ENCODE measurements at regions not wholly inside any gene's neighbourhood (a gene's known extent, or its start where the extent isn't known, plus 50 kb on each side); places are given as distances from the start of the nearest gene placed in this dataset.
"Not testable (repeated sequence)": the region's sequence is repeated elsewhere in the genome, so short reads cannot be mapped to it uniquely, and the experiment has no call there.

DNA sequence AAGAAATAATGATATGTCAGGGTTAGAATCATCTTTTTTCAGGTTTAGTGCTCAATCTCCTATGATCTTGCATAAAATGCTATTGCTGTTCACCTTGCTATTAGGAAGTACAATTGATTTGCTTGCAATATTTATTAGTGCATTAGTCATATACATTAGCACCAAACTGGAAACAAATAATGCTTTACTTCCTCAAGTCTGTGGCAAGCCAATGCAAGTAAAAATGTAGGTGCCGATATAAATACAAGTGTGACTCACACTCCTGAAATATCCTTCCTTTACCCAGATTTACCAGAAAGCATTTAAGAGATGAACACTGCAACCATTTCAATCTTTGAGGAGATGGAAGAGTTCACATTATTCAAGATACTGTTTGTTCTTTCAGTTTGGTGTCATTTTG, 1487.7 kb upstream of the ADGRL3 start:
- no peak for DNase-seq (ENCODE audit: low read depth)

DNA sequence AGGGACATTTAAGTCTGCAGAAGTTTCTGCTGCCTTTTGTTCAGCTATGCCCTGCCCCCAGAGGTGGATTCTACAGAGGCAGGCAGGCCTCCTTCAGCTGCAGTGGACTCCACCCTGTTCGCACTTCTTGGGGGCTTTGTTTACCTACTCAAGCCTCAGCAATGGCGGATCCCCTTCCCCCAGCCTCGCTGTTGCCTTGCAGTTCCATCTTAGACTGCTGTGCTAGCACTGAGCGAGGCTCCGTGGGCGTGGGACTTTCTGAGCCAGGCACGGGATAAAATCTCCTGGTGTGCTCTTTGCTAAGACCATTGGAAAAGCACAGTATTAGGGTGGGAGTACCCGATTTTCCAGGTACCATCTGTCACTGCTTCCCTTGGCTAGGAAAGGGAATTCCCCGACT, 1475.8 kb upstream of the ADGRL3 start:
- DNase-seq (ENCODE audit: low read depth) = not testable (repeated sequence)

DNA sequence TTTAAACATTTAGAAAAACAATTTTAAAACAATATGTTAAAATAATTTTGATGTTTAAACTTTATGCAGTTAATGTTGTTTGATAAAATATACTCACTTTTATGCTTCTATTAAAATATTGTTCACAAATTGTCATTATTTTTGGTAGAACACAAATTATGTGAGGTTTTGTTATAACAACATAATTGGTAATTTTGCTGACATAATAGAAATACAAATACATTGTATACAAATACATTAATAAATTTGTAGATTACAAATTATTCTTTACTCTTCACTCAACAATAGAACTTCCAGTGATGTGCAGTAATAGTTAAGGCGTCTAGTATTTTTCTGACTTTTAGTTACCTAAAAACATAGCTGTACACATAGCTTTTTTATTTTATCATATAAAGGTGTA, 1472.4 kb upstream of the ADGRL3 start:
- DNase-seq (ENCODE audit: low read depth) = no peak

DNA sequence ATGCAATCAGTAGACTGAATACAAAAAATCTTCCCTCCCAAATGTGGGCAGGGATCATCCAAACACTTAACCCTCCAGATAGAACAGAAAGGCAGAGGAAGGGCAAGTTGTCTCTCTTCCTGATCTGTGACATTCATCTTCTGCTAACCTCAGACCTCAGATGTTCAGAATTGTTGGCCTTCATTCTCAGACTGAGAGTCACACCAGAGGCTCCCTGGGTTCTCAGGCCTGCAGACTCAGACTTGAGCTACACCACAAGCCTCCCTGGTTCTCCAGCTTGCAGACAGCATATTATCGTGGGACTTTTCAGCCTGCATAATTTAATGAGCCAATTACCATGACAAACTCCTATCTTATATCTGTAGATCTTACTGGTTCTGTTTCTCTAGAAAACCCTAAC, 1471.6 kb upstream of the ADGRL3 start:
- no peak for DNase-seq (ENCODE audit: low read depth)

DNA sequence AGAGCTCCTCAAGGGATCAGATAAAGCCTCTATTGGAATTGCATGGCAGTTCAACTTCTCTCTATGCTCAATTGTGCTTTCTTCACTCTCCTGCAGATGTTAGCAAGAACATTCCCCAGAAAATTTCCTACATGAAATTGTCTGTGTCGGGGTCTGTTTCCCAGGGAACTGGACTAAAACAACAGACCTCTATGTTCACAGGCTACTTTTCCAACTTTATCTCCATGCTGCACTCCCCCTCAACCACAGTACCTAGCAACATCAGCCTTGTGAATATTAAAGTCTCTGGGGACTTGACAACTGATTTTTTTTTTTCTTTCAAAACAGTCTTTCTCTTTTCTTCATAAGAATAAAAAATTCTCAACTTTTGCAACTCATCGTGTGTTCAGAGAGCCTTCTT, 1470.8 kb upstream of the ADGRL3 start:
- no peak for DNase-seq (ENCODE audit: low read depth)

DNA sequence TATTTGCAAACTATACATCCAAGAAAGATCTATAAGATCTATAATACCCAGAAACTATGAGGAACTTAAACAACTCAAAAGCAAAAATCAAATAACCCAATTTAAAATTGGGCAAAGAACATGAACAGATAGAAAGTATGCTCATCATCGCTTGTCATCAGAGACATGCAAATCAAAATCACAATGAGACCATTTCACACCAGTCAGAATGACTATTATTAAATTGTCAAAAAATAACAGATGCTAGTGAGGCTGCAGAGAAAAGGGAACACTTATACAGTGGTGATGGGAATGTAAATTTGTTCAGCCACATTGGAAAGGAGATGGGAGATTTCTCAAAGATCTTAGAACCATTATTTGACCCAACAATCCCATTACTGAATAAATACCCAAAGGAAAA, 1451.7 kb upstream of the ADGRL3 start:
- no peak for DNase-seq (ENCODE audit: low read depth)

DNA sequence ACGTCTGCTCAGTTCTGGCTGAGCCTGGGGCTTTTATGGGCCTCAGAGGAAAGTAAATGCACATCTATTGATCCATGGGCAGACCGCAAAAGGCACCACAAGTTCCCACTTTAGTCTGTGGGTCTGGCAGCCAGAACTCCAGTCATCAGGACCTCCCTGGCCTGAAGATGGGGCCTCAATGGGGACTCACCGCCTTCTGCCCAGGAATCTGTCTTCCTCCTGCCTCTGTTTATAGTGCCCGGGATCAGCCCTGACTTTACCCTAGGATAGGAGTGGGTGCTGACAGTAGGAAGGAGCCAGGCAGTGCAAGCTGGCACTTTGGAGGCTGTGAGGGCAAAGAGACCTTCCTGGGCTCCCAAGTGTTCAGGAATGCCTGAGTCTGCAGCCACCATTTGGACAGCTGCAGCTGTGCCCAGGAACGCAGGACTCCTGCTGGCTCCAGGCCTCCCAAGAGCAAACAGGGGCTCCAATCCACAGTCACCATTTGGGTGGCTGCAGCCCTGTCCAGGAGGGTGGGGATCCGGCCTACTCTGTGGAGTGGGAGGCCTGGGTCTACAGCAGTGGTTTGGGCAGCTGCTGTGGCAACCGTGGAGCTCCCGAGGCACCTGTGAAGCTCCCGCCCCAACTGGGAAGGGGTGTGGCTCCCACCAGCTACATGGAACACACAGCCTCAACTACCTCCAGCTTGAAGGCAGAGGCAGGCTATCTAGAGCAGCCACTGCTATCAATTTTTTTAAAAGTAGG, 1440.9 kb upstream of the ADGRL3 start:
- DNase-seq (ENCODE audit: low read depth) = no peak

DNA sequence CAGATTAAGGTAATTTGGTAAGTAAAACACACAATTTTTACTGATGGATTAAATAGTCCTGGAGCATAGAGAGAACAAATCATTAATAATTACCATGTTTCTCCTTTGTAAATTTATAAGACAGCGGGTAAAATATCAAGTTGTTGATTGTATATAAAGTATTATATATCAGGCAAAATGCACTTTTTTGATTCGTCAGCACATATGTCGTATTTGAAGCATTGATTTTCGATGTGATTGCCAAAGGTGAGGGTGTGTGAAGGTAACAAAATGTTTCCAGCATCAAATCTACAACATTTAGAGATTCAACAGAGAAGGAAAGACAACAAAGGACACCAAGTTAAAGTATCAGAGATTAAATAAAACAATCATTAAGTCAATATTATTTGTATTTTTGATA, 1437.8 kb upstream of the ADGRL3 start:
- no peak for DNase-seq (ENCODE audit: low read depth)

DNA sequence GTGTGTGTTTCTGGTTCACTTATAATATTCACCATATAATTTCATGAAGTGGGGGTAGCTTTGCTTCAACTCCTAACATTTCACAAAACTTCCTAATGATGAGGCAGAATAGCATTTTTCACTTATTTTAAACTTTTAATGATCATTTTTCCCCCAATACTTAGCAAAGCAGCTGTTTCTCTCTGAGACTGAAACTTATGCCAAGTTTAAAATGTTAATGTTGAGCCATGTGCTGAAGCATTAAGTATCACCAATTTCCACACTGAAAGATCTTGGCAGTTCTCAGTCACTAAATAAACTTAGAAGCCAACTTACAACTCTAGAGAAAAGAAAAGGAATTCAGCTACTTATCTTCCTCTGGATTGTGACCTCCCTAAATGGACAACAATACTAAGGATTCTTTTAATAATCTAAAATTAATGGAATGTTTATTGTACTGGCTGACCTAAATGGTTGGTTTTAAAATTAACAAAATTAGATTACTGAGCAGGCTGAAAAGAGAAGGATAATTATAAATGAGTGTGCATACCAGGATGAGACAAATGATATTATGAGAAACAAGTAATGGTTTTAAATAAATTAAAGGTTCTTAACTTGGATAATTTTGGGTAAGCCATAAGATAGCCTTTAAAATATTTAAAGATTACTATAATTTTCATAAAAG, 1429.4 kb upstream of the ADGRL3 start:
- DNase-seq (ENCODE audit: low read depth) = no peak

DNA sequence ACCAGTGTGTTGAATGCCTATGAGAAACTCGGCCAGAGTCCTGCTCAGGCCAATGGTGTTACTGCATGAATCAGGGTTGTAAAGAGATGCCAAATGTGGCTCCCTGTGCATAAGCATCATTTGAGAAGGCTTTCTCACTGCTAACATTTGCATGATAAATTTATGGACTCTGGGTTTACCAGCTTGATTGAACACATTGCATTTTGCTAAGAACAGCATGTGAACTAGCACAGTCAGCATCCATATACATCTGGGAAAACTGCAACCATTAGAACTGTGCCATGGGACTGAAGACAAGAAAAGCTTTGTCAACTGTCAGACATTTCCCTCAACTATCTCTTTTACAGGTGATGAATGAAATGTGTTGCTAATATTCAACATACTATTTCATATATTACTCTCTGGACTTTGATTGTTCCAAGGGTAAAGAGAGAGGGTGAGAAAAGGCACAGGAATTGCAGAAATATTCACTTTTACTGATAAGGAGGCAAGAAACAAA, 1427.4 kb upstream of the ADGRL3 start:
- DNase-seq (ENCODE audit: low read depth) = no peak

DNA sequence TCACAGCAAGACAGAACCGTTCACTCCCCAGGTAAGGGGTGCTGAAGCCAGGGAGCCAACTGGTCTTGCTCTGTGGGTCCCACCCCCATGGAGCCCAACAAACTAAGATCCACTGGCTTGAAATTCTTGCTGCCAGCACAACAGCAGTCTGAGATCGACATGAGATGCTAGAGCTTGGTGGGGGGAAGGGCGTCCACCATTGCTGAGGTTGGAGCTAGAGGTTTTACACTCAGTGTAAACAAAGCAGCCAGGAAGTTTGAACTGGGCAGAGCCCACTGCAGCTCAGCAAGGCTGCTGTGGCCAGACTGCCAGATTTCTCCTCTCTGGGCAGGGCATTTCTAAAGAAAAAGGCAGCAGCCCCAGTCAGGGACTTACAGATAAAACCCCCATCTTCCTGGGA, 1419.9 kb upstream of the ADGRL3 start:
- not testable (repeated sequence) for DNase-seq (ENCODE audit: low read depth)

DNA sequence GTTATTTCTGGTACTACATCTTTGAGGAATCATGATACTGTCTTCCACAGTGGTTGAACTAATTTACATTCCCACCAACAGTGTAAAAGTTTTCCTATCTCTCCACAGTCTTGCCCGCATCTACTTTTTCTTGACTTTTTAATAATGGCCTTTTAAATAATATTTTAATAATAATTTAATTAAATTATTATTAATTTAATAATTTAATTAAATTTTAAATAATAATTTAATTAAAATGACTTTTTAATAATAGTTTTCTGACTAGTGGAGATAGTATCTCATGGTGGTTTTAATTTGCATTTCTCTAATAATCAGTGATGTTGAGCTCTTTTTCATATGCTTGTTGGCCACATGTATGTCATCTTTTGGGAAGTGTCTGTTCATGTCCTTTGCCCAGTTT, 1395.0 kb upstream of the ADGRL3 start:
- DNase-seq (ENCODE audit: low read depth) = no peak

DNA sequence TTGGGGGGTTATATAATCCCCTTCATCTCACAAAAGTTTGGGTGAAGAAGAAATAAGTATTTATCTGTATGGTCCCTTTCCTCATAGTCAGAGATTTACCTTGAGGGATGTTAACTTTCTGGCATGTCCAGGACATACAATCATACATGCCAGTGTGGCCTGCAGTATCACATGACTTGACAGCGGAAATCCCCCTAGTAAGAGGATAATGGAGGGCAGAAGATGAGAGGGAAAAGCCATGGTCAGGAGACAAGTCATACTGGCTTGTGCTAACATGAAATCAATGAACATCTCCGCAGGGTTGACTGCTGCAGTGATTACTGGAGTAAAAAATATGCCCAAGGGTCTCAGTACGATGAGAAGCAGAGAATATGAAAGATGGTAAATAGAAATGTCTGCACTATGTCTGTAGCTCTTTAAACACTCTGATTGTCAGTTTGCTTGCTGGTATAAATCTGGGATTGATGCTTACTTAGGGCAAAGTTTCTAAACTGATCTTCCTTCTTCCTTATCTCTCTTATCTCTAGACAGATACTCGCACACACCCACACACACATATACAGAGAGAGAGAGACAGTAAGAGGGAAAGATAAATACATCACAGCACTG, 1385.6 kb upstream of the ADGRL3 start:
- no peak for DNase-seq (ENCODE audit: low read depth)

DNA sequence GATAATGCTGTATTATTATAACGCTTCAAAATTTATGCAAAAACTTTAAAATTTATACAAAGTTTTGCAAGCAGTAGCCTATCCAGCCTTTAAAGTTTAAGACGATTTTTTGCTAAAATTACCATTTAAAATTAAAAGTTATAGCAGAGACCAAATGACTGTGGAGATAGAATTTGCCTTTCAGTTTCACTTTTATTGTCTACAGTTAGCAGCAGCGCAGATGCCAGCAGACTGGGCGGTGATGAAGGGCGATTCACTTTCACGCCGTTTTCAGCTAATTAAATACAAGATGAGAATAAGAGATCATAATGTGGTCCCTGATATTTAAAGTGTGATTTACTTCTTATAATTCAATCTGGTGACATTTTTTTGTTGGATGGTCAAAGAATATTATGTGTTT, 1381.5 kb upstream of the ADGRL3 start:
- peak; percentile 2 for DNase-seq (ENCODE audit: low read depth)

DNA sequence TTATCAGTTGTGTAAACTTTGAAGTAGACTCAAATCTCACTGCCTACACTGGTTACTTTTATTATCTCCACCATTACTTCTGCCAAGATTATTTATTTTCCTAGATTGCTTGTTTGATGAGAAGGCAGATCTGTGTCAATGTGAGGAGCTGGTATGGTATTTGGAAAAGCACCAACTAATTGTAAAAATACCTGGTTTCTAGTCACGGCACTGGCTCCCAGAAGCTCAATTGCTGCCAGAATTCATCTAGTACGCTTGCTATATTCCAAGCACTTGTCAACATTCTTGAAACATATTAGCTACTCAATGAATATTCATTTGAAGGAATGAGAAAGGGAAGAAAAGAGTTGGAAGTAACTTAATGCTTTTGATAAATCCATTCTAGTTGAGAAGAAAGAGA, 1376.8 kb upstream of the ADGRL3 start:
- DNase-seq (ENCODE audit: low read depth) = no peak

DNA sequence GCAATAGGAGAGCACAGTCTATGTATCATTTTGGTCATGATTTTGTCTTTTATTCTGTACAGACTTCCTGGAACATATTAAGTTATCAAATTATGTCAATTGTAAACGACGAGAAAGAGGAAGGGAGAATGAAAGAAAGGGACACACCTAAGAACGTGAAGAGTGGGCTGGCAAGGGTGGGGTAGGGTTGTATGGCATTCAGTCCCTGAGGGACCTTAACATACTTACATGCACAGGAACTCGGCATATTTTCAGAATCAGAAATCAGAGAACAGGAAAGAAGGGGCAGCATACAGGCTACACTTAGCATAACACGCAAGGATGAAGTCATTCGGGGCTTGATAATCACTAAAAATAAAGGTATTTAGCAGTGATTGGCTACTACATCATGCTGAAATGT, 1375.0 kb upstream of the ADGRL3 start:
- no peak for DNase-seq (ENCODE audit: low read depth)

DNA sequence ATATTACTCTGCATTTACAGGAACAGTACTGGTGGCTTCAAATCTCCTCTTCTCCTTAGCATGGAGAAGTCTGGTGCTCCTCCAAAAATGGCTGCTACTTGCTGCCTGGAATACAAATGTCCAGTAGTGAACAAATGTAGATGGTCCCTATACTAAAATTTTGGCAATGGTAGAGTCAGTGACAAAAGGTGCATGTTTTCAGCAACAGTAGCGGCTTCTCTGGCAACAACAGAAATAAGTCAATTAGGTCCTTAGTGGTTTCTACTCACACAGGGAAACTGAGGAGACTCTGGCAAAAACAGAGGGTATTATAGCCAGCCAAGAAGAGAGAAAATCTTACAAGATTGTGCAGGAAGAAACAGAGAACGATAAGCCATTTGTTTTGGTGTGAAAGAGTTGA, 1368.4 kb upstream of the ADGRL3 start:
- no peak for DNase-seq (ENCODE audit: low read depth)

DNA sequence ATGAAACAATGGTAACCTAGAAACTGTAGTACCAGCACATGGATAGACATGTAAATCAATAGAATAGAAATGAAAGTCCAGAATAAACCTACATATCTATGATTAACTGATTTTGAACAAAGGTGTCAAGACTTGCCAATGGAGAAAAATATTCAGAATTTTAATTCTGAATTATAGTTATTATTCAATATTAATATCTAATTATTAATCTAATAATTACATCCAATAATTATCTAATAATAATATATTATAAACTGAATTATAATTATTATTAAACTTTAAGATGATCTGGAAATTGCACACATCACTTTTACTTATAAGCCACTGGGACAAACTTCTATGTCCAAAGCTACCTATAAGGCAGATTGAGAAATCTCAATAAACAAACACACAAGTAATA, 1365.2 kb upstream of the ADGRL3 start:
- DNase-seq (ENCODE audit: low read depth) = no peak

DNA sequence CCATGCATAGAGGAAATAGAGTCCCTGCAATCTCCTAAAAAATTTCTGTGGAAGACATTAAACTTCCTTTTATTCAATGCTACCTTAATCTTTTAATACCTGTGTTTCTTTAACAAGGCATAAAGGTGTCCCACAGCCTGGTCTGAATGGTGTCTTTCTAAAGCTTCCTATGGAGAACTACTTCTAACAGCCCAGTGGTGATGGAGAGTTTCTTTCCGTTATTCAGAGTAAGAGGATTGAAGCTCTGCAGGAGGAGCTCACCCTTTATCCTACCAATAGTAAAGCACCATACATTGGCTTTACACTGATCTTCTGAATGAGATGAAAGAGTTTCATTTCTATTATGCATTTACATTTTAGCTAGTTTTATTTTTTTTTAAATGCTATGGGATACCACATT, 1362.4 kb upstream of the ADGRL3 start:
- no peak for DNase-seq (ENCODE audit: low read depth)

DNA sequence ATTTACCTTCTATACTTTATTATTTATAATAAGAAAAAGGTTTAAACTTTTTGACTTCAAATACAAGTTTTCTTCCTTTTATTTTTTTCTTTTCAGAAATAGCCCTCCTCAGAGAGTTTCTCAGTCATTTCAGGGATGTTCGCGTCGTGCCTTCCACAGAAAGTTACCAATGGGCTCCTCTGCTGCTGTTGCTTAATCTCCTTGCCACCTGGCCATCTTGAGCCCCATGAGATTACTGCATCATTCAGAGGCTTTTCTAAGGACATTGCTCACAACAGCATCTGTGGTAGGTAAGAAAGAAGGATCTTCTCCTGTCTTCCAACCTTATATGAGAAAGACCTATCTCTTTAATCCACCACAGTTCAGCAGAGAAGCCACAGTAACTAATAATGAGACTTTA, 1361.9 kb upstream of the ADGRL3 start:
- DNase-seq (ENCODE audit: low read depth) = no peak

DNA sequence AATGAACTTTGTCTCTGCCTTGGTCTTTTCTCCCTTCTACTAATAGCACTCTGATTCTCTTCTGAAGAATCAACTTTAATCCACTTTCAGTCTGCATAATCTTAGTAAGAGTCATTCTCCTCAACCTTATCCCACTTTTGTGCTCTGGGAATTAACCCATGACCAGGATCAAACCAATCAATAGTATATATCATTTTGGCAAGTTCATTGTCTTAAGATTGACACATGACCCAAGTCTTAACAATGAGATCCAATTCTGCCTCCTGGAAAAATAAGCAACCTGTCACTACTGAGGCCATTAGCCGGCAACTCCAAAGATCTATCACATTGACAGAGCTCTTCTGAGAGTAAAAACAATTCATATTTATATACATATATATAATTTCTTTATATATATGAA, 1358.4 kb upstream of the ADGRL3 start:
- DNase-seq (ENCODE audit: low read depth) = no peak

DNA sequence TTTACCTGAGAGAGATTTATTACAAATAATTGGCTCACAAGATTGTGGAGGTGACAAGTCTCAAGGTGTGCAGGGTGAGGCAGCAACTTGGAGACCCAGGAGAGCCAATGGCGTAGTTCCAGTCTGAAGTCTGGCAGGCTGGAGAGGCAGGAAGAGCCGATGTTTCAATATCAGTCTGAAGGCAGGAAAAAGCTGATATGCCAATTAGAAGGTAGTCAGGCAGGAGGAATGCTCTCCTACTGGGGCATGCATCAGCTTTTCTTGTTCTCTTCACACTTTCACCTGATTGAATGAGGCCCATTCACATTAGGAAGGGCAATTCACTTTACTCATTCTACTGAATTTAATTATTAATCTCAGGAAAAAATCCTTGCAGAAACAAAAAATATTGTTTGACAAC, 1351.7 kb upstream of the ADGRL3 start:
- no peak for DNase-seq (ENCODE audit: low read depth)

DNA sequence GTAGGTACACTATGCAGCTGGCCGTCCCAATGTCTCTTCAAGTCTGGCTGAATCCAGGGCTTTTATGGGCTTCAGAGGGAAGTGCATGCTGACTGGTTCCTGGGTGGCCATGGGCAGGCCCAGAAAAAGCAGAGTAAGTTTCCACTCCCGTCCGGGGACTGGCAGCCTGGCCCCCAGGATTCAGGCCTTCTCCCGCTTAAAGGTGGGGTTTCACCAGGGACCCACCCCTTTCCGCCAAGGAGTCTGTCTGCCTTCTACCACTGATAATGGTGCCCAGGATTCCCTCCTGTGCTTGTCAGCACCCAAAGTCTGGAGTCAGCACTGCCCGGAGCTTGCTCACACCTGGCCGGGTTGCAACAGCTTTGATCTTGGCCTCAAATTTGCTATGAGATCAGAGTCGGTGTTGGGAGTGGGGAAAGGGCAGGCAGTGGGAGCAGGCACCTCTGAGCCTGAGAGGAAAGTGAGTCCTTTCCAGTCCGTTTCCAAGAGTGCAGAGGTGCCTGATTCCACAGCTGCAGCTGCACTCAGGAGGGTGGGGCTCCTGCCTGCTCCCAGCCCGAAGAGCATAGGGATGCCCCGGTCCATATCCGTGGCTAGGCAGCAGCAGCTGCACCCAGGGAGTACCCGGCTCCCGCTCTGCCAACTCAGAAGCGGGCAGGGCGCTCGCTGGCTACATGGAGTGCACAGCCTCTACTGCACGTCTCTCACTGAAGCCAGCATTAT, 1344.3 kb upstream of the ADGRL3 start:
- no peak for DNase-seq (ENCODE audit: low read depth)
